Hematopoietic multipotent progenitor cell treated with erythropoietin and hydrocortisone succinate and interleukin-3 and kit ligand, for 4 days (in vitro differentiated cells): ENCODE measurements at regions not wholly inside any gene's neighbourhood (a gene's known extent, or its start where the extent isn't known, plus 50 kb on each side); places are given as distances from the start of the nearest gene placed in this dataset.
A peak's percentile ranks its signal among the peaks of the same experiment; 100 is the strongest.

Source experiments
- DNase-seq: peaks from one replicate; pipeline ENCODE4 v3.0.0-alpha.2; 2015

DNA sequence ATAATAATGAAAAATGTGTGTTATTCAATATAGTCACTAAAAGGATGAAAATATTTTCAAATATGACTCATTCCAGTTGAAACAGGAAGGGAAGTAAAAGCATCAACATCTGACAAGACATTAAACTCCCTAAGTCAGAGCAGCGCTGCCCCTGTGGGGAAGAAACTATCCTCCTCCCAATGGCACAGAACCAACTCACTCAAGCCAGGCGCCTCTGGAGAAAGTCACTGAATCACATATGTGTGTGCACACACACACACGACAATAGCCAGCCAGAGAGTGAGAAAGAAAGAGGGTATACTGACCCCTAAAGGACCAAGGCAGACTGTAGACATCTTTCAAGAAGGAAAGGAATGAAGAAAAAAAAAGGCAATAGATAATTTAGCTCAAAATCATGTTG lies 126.9 kb downstream of the SETD4 start:
- DNase-seq, result peak; percentile 48

DNA sequence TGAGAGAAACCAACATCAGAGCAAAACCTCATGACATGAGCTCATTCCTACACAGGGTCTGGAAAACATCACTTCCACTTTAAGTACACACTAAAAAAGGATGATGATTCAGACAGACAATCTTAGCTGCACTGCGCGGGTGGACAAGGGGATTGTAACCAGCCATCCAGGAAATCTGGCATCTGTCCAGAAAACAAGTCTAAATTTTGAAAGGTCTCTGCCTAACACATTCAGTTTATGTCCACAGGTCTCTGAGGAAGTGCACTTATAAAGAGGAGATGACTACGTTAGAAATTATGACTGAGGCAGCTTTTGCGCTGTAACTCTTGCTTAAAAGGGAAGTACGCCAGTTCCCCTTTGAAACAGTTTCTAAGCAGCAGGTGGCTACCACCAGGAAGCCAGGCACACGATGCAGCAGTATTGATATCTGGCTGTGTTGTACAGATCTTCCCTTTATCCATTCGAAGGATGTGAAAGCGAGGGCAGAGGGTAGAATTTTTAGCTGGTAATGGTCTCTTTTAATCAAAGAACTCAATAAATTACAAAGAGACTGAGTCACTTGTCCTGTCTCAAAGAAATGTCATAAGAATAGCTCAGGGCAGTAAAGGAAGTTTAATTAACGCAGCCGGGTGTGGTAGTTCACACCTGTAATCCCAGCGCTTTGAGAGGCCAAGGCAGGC lies 128.0 kb downstream of the SETD4 start:
- DNase-seq, result peak; percentile 90

DNA sequence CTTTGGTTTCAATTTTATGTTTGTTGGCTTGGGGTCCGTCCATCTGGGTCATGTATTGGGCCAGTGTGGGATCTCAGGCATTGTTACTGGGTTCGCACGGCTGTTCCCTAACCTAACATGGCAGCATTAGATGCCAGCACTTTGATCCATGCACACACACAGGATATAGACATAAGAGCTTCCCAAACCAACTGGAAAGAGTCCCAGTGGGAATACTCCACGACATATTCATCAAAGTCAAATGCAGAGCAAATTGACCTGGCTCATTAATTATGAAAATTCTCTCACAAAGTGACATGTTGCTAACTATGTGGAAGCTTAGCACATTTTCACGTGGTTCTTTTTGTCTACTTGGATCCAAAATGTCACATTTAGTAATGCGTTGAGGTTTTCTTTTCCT lies 130.4 kb downstream of the SETD4 start:
- DNase-seq, result no peak

DNA sequence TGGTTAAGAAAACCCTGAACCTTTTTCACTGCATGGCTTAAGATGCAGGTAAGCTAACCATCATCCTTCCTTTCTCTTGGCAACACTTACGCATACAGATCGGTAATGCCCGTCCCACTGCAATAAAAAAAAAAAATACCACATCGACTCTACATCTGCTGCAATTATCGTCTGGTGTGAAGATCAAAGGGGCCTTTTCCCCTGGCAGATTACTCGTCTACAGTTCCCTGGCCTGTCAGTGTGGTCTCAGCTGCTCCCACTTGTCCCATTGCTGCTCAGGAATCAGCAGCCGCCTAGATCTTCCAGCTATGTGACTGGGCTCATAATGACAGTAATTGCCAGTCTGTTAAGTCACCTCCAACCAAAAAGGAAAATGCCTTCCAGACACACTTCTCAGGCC lies 133.1 kb downstream of the SETD4 start:
- no peak for DNase-seq

DNA sequence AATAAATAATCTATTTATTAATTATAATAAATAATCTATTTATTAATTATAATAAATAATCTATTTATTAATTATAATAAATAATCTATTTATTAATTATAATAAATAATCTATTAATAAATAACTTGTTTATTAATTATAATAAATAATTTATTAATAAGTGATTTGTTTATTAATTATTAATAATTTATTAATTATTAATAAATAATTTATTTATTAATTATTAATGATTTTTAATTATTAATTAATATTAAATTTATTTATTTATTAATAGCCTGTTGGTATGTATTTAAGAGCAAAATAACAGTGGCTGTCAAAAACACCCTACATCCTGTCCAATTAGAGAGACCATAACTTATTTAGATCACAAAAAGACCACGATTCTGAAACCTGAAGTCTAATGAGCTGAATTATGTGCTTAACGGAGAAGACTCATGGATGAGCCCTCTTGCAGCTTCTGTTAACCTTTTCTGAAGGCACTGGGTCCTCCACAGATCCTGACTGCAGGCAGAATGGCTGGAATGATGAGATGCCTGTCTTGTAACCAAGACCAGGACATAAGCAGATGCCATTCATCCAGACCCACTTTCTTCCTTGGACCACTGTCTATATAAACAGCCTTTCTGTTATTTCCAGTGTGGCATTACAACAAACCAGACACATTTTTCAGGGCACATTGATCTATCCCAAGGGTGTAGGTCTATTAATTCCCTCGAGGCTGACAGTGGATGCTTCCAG lies 134.2 kb downstream of the SETD4 start:
- no peak for DNase-seq

DNA sequence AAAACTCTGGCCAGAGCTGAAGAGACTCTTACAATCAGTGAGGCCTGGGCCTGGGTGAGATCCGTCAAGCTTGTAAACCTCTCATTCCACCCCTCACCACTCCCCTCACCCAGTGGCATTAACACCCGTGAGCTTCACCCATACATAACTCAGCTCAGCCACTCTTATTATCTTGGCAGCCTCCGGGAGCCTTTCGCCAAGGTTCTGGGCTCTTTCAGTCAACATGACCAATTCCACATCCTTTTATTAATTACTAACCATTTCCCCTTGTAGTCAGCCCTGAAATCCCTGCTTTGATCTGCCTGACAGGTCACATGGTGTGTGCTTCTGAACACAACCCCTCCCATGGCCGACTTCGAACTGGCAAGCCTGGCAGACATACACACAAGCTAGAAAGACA lies 134.8 kb downstream of the SETD4 start:
- DNase-seq, result peak; percentile 68

DNA sequence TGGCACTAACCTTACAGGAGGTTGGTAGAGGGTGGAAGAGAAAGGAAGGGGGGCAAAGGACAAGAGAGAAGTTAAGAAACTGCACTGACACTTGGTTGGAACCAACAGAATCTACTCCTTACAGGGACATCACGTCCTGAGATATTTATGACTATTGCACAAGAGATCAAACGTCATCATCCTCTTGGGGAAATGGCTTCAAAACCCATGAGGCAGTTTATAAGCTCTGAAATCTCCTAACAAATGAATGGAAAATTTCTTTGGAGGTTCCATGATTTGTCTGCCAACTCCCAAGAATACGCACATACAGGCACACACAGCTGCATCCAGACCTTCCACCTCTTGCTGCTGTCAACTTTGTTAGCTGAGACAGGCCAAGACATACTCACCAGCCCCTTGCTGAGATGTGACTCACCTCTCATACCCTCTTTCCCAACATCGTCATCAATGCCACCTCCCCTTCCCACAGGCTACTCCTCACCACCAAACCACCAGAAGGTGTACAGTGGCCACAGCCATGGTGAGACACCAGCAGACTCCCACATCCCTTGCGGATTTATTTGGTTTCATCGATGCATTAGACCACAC lies 135.5 kb downstream of the SETD4 start:
- DNase-seq, result peak; percentile 35

DNA sequence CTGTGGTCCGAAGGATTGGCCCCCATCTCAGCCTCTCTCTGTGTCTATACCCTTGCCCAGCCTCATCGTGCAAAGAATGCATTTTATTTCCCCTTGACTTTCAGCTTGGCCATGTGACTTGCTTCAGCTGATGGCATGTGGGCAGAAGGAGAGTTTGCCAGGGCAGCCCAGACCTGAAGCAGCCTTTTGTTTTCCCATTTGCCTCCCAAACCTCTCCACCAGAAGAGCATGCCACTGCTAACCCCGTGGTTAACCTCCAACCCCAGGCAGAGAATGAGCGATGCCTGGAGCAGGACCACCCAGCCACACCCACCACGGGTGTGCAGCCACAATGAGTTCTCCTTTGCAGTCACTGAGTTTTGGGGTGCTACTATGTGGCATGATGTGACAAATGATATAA lies 136.4 kb downstream of the SETD4 start:
- no peak for DNase-seq

DNA sequence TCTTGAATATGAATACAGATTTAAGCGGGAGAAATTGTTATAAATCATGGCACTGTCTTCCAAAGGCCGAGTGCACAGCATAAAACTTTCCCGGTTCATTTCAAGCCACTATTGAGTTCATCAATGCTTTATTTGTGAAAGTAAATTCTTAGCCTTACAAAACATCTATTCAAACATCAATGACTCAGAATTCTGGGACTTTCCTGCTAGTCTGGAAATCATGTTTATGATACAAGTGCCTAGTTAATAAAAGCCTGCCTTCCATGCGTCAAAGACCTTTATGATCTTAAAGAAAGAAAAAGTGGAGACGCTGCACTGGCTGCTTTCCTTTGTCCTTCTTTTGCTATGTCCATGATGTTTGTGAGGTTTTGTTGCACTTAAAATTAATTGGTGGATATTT lies 137.7 kb downstream of the SETD4 start:
- DNase-seq, result no peak

DNA sequence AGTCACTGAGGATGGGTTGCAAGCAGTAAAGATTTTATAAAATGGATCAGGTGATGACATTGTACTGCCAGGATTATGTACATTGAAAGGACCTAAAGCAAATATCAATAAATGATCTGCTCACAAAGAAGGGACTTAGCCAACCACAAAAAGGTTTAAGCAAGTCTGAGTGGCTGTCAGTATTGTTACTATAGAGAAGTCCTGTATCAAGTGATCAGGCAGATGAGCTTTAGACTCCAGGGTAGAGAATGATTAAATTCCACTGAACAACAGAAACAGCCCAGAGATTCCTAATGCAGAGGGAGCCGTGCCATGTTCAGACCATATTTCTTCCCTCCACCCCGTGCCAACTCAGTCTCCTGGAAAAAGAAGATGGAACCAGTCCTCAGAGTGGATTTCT lies 138.9 kb downstream of the SETD4 start:
- DNase-seq, result no peak

DNA sequence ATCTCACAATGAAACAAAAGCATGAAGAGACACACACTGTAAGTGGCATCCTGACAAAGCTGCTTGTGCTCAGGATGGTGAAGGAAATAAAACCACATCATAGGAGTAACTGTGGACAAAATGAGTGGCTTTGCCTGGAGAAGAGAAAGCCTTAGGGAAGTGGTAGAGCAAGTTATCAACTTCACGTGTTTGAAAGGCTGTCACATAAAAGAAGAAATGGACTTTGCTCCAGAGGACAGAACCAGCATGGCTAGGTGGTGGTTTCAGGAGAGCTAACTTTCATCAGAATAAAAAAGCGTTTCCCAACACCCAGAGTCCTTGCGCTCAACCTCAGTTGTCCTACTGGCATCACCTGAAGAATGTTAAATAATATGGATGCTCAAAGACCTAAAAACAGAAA lies 139.9 kb downstream of the SETD4 start:
- DNase-seq, result no peak

DNA sequence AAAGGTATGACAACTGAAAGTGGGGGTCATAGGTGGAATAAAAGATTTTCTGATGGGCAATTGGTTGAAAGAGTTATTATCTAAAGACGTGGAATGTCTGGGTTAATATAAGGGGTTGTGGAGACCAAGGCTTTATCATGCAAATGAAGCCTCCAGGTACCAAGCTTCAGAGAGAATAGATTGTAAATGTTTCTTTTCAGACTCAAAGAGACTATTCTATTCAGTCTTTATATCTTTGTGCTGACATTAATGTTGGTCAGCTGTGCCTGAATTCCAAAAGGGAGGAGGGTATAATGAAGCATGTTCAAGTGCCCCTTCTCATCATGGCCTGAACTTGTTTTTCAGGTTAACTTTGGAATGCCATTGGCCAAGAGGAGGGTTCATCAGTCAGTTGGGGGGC lies 145.3 kb downstream of the SETD4 start:
- no peak for DNase-seq

DNA sequence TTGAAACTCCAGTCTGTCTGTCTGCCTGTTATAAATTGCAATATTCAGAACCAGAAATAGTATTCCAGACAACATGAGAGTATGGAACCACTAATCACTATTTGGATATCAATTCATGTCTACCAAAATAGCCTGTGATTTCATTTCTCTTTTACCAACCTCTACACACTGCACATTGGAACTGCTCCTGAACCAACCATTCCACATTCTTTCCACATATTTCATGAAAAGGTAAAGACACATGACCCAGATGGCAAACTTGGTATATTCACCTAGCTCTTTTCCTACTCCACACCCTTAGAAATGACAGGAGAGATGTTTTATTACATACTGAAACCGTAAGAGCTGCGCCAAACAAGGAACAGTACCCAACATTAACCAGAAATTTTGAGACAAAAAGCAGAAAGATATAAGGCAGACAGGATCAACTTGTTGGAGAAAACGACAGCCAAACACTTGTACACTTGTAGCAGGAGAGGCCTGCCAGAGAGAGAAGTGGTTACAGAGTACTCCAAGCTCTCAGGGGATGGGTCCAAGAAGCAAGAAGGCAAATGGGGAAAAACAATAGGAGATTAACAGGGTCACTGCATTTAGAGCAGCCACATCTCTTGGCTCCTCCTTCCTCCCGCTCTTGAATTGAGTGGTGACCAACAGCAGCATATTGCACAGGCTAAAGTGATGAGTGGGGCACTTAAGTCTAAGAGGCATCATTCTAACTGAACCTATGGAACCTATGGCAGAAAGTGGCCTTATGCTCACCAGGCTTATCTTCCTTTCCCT lies 148.7 kb downstream of the SETD4 start:
- no peak for DNase-seq

DNA sequence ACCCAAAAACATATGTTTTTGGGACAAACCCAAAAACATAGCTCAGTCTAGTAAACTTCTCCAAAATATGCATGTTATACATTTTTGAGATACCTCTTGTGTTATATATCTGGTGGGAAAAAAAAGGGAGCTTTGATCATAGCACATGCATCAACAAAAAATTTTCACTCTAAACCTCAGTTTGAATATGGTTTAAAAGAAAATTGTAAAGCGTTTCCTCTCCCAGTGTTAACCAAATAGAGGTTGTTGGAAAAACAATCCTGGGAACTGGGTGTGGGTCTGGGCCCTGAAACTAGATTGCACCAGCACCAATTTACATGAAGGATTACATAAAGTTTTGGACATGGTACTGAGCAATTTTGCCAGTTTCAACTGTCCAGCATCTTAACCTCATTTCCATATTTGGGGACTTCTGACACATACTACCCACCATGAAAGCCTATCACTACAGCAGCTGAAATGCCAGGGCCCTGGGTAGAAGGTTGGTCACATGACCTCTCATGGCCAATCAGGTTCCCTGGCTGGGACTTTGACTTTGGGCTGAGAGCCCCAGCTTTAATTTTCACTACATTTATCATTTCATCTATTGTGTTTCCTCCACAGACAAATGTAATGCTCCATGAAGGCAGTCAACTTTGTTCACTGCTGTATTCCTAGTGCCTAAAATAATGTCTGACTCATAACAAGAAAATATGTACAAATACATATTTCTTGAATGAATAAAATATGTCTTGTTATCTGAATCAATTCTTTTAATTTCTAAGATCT lies 150.7 kb downstream of the SETD4 start:
- no peak for DNase-seq

DNA sequence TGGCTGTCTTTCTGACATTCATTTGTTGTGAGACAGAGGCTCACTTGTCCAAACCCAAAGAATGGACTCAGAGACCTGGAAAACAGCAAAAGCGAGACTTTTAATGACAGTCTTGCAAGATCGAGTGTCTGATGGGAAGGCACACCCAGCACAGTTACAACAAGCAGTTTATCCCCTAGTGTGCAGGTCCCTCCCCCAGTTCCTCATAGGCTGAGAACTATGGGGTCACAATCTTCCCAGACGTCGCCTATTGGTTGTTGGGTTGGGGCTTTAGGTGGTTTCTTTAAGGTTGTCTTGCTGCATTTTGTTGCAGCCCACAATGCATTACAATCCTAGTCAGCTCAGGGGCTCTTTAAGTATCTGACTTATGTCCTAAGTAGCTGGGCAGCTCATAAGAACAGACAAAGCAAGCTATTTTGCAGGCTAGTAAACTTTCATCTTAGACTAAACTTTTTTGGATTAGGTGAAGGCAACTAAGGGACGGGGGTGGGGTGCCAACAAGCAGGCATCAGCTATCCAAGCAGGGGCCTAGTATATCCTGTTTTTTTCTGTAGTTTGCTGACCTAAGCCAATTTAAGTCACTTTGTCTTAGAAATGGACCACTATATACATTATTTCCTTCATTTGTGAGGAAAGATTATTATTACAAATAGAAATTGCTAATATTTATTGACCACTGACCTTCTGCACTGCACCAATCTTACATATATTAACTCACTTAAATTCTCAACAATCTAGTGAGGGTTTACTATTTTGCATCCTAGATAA lies 151.8 kb downstream of the SETD4 start:
- peak; percentile 4 for DNase-seq

DNA sequence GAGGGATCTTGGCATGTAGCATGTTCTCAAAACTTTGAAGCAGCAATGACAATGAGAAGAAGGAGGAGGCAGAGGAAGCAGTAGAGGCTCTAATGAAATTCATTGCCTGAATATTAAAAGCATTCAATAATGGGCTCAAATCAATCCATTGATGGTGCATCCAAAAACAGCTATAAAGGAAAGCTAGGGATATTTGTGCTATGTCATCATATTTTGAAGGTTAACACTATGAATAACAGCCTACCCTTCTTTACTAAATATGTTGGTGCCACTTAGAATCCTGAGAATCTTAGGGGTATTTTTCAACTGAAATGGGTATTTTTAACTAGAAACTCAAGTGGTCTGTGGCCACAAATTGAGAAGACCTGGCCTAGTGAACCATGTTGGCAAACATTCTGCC lies 153.7 kb downstream of the SETD4 start:
- DNase-seq, result no peak

DNA sequence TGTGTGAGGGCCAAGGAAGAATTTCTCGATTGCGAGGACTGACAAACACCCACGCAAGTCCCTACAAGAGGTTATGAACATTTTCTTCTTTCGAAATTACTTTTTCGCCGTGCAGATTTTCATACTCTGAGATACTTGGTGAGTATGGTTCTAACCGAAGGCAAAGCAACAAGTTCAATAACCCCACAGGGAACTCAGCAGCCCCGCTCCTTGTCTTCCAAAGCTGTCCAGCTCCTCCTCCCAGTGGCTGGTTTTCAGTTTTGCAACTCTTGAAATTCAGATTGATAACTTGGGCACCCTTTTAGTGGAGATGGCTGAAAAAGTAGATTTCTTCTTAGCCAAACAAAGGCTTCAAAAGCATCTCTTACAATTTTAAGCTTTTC lies 154.4 kb downstream of the SETD4 start:
- no peak for DNase-seq

DNA sequence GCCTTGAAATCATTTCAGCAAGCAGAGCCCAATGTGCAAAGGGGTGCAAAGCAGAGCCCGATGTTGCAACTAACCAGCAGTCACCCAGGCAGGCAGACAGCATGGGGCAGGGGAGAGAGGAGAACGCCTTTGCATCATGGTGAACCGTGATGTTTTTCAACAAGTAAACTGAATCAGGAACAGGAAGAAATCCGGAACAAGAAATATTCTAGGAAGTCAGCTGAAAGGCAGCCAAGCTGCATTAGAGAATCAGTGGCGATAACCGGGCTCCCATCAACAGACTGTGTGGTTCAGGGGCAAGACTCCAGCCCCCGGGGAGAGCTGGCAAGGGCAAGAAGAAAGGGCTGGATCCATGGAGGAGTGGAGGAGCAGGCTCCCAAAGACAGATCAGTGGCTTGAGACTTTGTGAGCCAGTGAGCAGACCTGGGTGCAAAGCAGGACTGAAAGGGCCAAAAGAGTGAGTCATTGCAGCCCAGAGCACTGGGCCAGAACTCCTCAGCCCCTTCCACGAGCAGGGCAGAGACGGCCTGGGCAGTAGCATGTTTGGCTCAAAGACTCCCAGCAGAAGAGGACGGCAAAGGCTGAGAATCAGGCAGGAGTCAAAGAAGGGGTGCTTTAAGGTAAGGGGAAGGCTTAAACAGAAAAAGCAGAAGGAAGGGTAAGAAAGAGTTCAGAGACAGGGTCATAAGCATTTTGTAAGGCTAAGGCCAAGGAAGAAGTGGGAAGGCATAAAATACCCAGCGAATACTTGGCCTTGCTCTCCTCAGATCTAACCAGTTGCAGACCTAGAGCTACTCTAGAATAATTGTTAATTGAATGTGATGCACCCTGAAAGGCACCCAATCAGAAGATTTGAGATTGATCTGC lies 155.0 kb downstream of the SETD4 start:
- no peak for DNase-seq

DNA sequence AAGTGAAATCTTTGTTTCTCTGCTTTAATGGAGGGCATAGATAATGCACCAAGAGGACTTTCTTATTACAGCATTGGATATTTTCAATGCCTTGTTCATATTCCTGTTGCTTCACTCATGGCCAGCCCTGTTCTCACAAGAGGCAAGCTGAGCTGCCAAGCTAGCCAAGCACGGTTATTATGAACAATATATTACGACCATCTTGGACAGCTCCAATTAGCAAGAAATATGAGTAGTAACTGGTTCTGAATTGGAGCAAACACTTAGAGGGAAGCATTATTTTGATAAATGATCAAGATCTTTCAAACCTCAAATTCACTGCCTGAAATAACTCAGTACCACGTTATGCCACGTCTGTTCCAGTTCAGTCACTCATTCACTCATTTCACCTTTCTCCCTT lies 159.8 kb downstream of the SETD4 start:
- DNase-seq, result no peak

DNA sequence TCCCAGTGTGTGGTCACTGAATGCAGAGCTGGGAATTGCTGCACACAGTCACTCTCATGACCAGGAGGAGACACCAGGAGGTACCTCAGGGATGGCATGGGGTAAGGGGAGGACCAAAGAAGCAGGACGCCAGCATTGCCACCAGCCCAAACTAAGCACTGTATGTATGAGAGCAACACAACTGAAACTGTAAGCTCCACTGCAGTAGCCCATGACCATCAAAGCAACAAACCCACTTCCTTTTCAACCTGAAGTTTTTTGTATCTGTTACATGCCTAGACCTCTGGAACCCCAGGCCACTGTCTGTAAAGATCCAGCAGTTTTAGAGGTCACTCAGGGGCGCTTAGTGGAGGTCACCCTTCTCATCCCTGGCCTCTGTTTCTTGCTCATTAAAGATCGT lies 164.3 kb downstream of the SETD4 start:
- DNase-seq, result no peak

DNA sequence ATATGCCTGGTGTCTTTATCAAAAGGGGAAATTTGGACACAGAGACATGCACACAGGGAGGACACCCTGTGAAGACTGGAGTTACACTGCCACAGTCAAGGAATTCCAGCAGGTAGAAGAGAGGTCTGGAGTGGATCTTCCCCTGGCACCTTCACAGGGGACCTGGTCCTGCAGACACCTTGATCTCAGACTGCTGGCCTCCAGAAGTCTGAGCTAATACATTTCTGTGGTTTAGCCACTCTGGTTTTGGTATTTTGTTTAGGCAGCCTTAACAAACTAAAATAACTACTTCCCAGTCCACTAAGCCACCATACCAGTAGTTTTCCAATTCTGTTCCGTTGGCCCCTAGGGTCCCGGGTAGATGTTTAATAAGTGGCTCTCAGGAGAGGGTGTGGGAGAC lies 164.7 kb downstream of the SETD4 start:
- DNase-seq, result no peak
